Stimulated activated naive CD8-positive, alpha-beta T cell treated with anti-CD3 and anti-CD28 coated beads, Interleukin-15, amount 100 ng/mL, for 72 hours (primary cell): ENCODE measurements at regions not wholly inside any gene's neighbourhood (a gene's known extent, or its start where the extent isn't known, plus 50 kb on each side); places are given as distances from the start of the nearest gene placed in this dataset.

Experiments
- ATAC-seq: fragments of 150-1000 bp; cut with Tn5 transposase; 2 replicates; pipeline ENCODE4 v1.10.0; 2021; ENCODE audit warnings: mild to moderate bottlenecking, moderate library complexity
- DNase-seq, 2 donors: peaks; one replicate each; pipeline ENCODE4 v3.0.0; 2021 to 2022
- H3K27ac Mint-ChIP-seq, 2 donors: one replicate each; pipeline ENCODE4 v1.8.0; 2022; ENCODE audit warnings: mild to moderate bottlenecking in 2 of 2, mixed read lengths in 2 of 2, moderate library complexity in 2 of 2
- H3K27me3 Mint-ChIP-seq: one replicate; pipeline ENCODE4 v1.8.0; 2022; ENCODE audit warnings: mixed read lengths
- H3K4me1 Mint-ChIP-seq: one replicate; pipeline ENCODE4 v1.8.0; 2022; ENCODE audit warnings: mild to moderate bottlenecking, mixed read lengths
- H3K4me3 Mint-ChIP-seq, 2 donors: one replicate each; pipeline ENCODE4 v1.8.0; 2022; ENCODE audit warnings: mild to moderate bottlenecking in 2 of 2, mixed read lengths in 2 of 2, moderate library complexity in 1 of 2
- H3K9me3 Mint-ChIP-seq, 2 donors: one replicate each; pipeline ENCODE4 v1.8.0; 2022; ENCODE audit warnings: mixed read lengths in 2 of 2

GRCh38 chr2:155696571-155696970 is 636.0 kb downstream of the NR4A2 start:
- ATAC-seq, result no peak
- Mint-ChIP-seq H3K4me1 (no peaks in the 10 kb centered on the region), H3K27me3 (no peaks in the 10 kb centered on the region), H3K4me3 (no peak overlapping the region), H3K27ac (no peak overlapping the region), H3K9me3 (peaks cover 0 to 4% of the 10 kb centered on the region in 2 donors)
- no peak for DNase-seq

DNA sequence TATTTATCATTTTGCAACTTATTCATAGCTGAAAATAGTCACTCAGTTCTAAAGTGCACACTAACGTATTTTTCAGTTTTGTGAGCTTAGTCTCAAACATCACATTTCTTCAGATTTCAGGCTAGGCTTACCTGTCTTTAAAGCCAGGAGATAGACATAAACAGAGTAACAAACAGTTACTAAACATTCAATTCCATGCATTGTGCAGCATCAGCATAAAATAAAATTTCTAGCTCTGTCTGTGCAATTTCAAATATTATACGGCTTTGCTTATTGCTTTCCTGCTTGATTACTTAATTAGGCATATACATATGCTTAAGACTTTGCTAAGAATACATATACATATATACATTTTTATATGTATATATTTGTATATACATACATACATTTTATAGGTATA is 637.0 kb downstream of the NR4A2 start:
- Mint-ChIP-seq H3K4me3 (no peak overlapping the region), H3K9me3 (peaks cover 0 to 4% of the 10 kb centered on the region in 2 donors), H3K27me3 (no peaks in the 10 kb centered on the region), H3K27ac (no peak overlapping the region), H3K4me1 (no peaks in the 10 kb centered on the region)
- DNase-seq (no peak), ATAC-seq (no peak)

DNA sequence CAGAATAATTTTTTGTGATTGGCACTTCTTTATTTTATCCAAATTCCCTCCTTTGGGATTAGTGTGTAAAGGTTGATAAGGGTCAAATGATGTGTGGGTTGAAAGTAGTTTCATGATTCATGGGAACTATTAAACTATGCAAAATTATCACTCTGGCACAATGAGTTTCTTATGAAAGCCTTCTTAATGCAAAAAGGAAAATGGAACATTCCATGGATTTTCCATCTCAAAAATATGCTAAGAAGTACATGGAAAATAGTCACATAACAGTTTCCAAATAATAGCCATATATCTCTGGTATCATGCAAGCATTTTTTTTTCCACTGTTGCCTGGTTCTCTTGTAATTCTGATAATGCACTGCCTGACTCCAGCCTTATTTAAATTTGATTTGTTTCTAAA is 639.7 kb downstream of the NR4A2 start:
- peaks cover 0 to 4% of the 10 kb centered on the region in 2 donors for H3K9me3 Mint-ChIP-seq
- H3K4me1 Mint-ChIP-seq, result no peaks in the 10 kb centered on the region
- DNase-seq (no peak), ATAC-seq (no peak)
- no peak overlapping the region for H3K4me3 Mint-ChIP-seq
- H3K27ac Mint-ChIP-seq, result no peak overlapping the region
- no peaks in the 10 kb centered on the region for H3K27me3 Mint-ChIP-seq

- DNase-seq, result no peak
- Mint-ChIP-seq H3K9me3 (no peaks in the 10 kb centered on the region), H3K4me3 (no peak overlapping the region), H3K4me1 (no peaks in the 10 kb centered on the region), H3K27ac (no peak overlapping the region), H3K27me3 (no peaks in the 10 kb centered on the region)
- ATAC-seq, result no peak
Measured at GRCh38 chr2:155692106-155692505, 640.4 kb downstream of the NR4A2 start.

DNA sequence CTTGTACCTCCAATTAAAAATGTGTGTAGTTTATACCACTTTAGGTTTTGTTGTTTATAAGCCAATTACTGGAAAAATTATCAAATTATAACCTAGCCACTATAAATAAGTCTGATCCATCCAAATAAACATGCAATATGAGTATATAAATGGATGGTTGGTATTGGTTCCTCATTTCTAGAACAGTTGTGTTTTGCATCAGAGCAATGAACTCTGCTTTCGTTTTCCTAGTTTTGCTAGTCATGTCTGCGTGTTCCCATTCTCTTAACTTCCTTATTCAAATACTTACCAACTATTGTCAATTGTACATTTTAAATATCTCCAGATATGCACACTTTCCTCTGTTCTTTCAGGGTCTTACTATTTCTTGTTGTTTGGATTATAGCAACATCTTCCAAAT is 641.7 kb downstream of the NR4A2 start:
- Mint-ChIP-seq H3K4me3 (no peak overlapping the region), H3K4me1 (no peaks in the 10 kb centered on the region), H3K27ac (no peak overlapping the region), H3K27me3 (no peaks in the 10 kb centered on the region), H3K9me3 (peaks cover 0 to 5% of the 10 kb centered on the region in 2 donors)
- ATAC-seq (no peak), DNase-seq (no peak)

GRCh38 chr2:155689791-155690190 is 642.7 kb downstream of the NR4A2 start:
- DNase-seq, result no peak
- Mint-ChIP-seq H3K27me3 (no peaks in the 10 kb centered on the region), H3K9me3 (peaks cover 0 to 5% of the 10 kb centered on the region in 2 donors), H3K4me1 (no peaks in the 10 kb centered on the region), H3K4me3 (no peak overlapping the region), H3K27ac (no peak overlapping the region)
- ATAC-seq, result no peak

DNA sequence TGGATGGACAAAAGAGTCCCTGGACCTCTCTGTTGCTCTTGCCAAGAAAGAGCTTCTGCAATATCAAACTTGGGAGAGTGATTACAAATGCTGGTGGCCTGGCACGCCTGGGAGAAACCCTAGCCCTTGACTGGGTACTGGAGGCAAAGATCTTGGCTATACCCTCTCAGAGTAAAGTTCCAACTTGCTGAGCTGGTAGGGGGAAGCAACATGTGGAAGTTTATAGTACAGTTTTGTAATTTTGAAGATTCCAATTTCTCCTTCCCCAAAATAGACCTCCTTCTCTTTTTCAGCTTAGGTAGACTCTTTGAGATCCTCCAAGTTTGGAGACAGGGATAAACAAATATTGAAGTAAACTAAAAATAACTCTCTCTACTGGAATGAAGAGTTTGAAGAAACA is 645.3 kb downstream of the NR4A2 start:
- Mint-ChIP-seq H3K4me3 (no peak overlapping the region), H3K9me3 (peaks cover 0 to 5% of the 10 kb centered on the region in 2 donors), H3K4me1 (no peaks in the 10 kb centered on the region), H3K27me3 (no peaks in the 10 kb centered on the region), H3K27ac (no peak overlapping the region)
- DNase-seq (no peak), ATAC-seq (no peak)

- Mint-ChIP-seq H3K4me1 (no peaks in the 10 kb centered on the region), H3K4me3 (no peak overlapping the region)
Measured at GRCh38 chr2:155679647-155680046, 652.9 kb downstream of the NR4A2 start.

GRCh38 chr2:155675920-155676319 is 656.6 kb downstream of the NR4A2 start:
- ATAC-seq (no peak), DNase-seq (no peak)
- Mint-ChIP-seq H3K4me1 (no peaks in the 10 kb centered on the region), H3K27ac (no peak overlapping the region), H3K4me3 (no peak overlapping the region), H3K27me3 (no peaks in the 10 kb centered on the region), H3K9me3 (peaks cover 0 to 6% of the 10 kb centered on the region in 2 donors)

More at GRCh38 chr2:155679647-155680046, 652.9 kb downstream of the NR4A2 start:
- DNase-seq, result no peak
- Mint-ChIP-seq H3K27me3 (no peaks in the 10 kb centered on the region), H3K9me3 (no peaks in the 10 kb centered on the region), H3K27ac (no peak overlapping the region)
- no peak for ATAC-seq

- H3K9me3 Mint-ChIP-seq, result no peaks in the 10 kb centered on the region
- DNase-seq (no peak), ATAC-seq (no peak)
- no peak overlapping the region for H3K4me3 Mint-ChIP-seq
- no peaks in the 10 kb centered on the region for H3K27me3 Mint-ChIP-seq
- H3K27ac Mint-ChIP-seq, result no peak overlapping the region
- no peaks in the 10 kb centered on the region for H3K4me1 Mint-ChIP-seq
Measured at GRCh38 chr2:155665704-155666103, 666.8 kb downstream of the NR4A2 start.

- ATAC-seq, result no peak
- no peak for DNase-seq
- no peaks in the 10 kb centered on the region for H3K27me3 Mint-ChIP-seq
Measured at GRCh38 chr2:155663265-155663664, 669.3 kb downstream of the NR4A2 start.

GRCh38 chr2:155662224-155662623 is 670.3 kb downstream of the NR4A2 start:
- no peak overlapping the region for H3K27ac Mint-ChIP-seq
- ATAC-seq, result no peak
- no peak overlapping the region for H3K4me3 Mint-ChIP-seq
- H3K4me1 Mint-ChIP-seq, result no peaks in the 10 kb centered on the region
- no peak for DNase-seq
- no peaks in the 10 kb centered on the region for H3K27me3 Mint-ChIP-seq
- H3K9me3 Mint-ChIP-seq, result no peaks in the 10 kb centered on the region

More at GRCh38 chr2:155663265-155663664, 669.3 kb downstream of the NR4A2 start:
- Mint-ChIP-seq H3K27ac (no peak overlapping the region), H3K4me3 (no peak overlapping the region), H3K4me1 (no peaks in the 10 kb centered on the region), H3K9me3 (no peaks in the 10 kb centered on the region)

DNA sequence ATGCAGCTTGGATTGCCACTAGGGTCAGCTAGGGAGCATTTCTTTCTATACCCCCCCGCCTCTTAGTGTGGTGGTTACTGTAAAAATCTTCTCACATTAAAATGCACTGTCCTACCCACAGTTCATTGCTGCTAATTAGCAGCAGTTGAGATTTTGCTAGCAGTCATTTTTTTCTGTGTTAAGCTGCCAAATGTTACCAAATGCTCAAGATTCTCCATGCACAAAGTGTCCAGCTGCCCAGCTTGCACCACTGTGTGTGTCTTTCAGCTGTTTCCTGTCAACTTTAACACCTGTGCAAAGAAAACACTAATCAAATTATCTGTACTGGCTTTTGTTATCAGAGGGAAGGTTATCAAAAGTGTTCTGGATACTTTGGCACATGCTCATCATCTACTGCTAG is 679.3 kb downstream of the NR4A2 start:
- no peak overlapping the region for H3K4me3 Mint-ChIP-seq
- no peaks in the 10 kb centered on the region for H3K9me3 Mint-ChIP-seq
- no peak overlapping the region for H3K27ac Mint-ChIP-seq
- no peak for DNase-seq
- H3K4me1 Mint-ChIP-seq, result no peaks in the 10 kb centered on the region
- H3K27me3 Mint-ChIP-seq, result no peaks in the 10 kb centered on the region
- ATAC-seq, result no peak

- H3K27me3 Mint-ChIP-seq, result no peaks in the 10 kb centered on the region
- H3K27ac Mint-ChIP-seq, result no peak overlapping the region
- no peaks in the 10 kb centered on the region for H3K9me3 Mint-ChIP-seq
Measured at GRCh38 chr2:155651851-155652250, 680.7 kb downstream of the NR4A2 start.

DNA sequence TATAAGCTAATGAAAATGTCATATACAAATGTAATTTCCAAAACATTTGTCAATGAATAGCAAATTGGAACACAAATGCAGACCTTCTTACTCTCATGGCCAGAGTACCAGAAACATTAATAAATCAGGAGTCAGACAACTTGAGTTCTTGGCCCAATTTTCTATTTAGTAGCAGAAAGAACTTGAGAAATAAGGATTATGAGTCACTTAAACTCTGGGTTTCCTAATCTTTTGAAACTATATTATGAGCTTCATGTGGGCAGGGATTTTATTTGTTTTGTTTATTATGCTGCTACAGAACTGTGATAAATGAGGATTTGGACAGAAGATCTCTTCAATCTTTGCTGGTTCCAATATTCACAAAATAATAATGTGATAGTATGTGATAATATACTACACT is 686.7 kb downstream of the NR4A2 start:
- Mint-ChIP-seq H3K9me3 (peaks cover 0 to 6% of the 10 kb centered on the region in 2 donors), H3K27me3 (no peaks in the 10 kb centered on the region), H3K4me3 (no peak overlapping the region), H3K27ac (no peak overlapping the region), H3K4me1 (no peaks in the 10 kb centered on the region)
- DNase-seq, result no peak
- ATAC-seq, result no peak

More at GRCh38 chr2:155651851-155652250, 680.7 kb downstream of the NR4A2 start:
- no peak for DNase-seq
- ATAC-seq, result no peak
- no peaks in the 10 kb centered on the region for H3K4me1 Mint-ChIP-seq
- H3K4me3 Mint-ChIP-seq, result no peak overlapping the region

DNA sequence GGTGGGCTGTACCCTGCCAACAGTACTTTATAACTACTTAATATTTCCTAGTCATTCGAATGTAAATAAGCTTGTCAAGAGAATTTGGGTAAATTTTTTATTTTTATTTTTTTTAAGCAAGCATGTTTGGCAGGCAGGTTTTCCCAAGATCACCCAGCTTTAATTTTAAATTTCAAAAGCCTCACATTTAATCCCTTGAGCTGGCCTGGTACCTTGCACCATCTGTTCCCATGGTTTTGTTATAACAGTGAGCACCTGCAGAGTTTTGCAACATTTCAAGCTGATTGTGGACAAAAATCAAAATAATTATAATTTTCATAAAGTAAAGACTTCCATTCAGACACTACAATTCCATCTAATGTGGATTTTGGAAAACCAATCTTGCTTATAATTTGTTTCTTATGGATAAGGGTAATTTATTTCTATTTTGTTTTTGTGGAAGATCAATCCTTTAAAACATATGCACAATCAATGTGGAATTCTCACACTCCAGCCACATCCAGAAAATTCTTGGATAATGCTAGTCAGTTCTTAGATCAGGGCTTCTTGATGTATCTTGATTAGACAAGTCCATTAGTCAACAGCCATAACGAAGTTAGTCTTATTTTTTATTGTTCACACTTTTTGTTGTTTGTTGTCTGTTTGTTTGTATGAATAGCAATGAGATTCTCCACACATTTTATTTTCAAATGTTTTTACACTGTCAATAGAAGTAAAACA is 689.3 kb downstream of the NR4A2 start:
- H3K27me3 Mint-ChIP-seq, result no peaks in the 10 kb centered on the region
- no peak overlapping the region for H3K27ac Mint-ChIP-seq
- no peak for DNase-seq
- H3K9me3 Mint-ChIP-seq, result peaks cover 0 to 6% of the 10 kb centered on the region in 2 donors
- H3K4me3 Mint-ChIP-seq, result no peak overlapping the region
- ATAC-seq, result no peak
- H3K4me1 Mint-ChIP-seq, result no peaks in the 10 kb centered on the region
